GM21381 (cell line): ENCODE measurements at regions not wholly inside any gene's neighbourhood (a gene's known extent, or its start where the extent isn't known, plus 50 kb on each side); places are given as distances from the start of the nearest gene placed in this dataset.

Experiments used
- ATAC-seq: cut with Tn5 transposase; IDR thresholded peaks from one replicate; pipeline ENCODE4 v1.9.1; 2021; ENCODE audit warnings: mild to moderate bottlenecking, moderate library complexity; ENCODE audit not compliant: unreplicated experiment

GRCh38 chr4:146029939-146030710, 91.5 kb upstream of the ZNF827 start:
- ATAC-seq, result peak; percentile 86

GRCh38 chr4:146029147-146029546, 90.5 kb upstream of the ZNF827 start:
- ATAC-seq, result peak; percentile 47

GRCh38 chr4:146027761-146028160, 89.1 kb upstream of the ZNF827 start:
- ATAC-seq, result no peak

- ATAC-seq, result peak; percentile 98
These were observed 84.8 kb upstream of the ZNF827 start for GRCh38 chr4:146023334-146023967.

- no peak for ATAC-seq
These were observed 83.9 kb upstream of the ZNF827 start for GRCh38 chr4:146022541-146022940.

- ATAC-seq, result no peak
These were observed 79.6 kb upstream of the ZNF827 start for GRCh38 chr4:146018247-146018646.

- ATAC-seq, result no peak
These were observed 66.1 kb upstream of the ZNF827 start for GRCh38 chr4:146004730-146005129.

GRCh38 chr4:145988628-145989027, 50.0 kb upstream of the ZNF827 start:
- ATAC-seq, result no peak
